HCT116 (cell line): ENCODE measurements at regions not wholly inside any gene's neighbourhood (a gene's known extent, or its start where the extent isn't known, plus 50 kb on each side); places are given as distances from the start of the nearest gene placed in this dataset.

Experiments used
- CTCF ChIP-seq, 3 experiments: fragments of 200-600 bp in 1 of 3; sonication (generic) in 1 of 3; IDR thresholded peaks in 2 of 3; conservative IDR thresholded peaks in 1 of 3; 2 replicates each; pipeline ENCODE4 v1.5.1; 2012 to 2017; ENCODE audit warnings: low read depth in 2 of 3, low read length in 2 of 3, antibody characterized with exemption in 1 of 3, borderline replicate concordance in 1 of 3, control low read depth in 1 of 3, mild to moderate bottlenecking in 1 of 3, mixed read lengths in 1 of 3, mixed run types in 1 of 3, moderate library complexity in 1 of 3; ENCODE audit not compliant: insufficient read depth in 1 of 3
- MAX ChIP-seq: IDR thresholded peaks from 2 replicates; pipeline ENCODE4 v1.6.1; 2012
- POLR2A ChIP-seq: IDR thresholded peaks from 2 replicates; pipeline ENCODE4 v1.7.0; 2011; ENCODE audit warnings: borderline replicate concordance; ENCODE audit not compliant: insufficient read depth, insufficient read length; ENCODE audit errors: extremely low read depth
- POLR2AphosphoS5 ChIP-seq: IDR thresholded peaks from 2 replicates; pipeline ENCODE4 v1.6.1; 2011; ENCODE audit warnings: mild to moderate bottlenecking, low read depth, low read length, moderate library complexity
- YY1 ChIP-seq: IDR thresholded peaks from 2 replicates; pipeline ENCODE4 v1.6.1; 2011; ENCODE audit warnings: low read length, low read depth, moderate library complexity, mild to moderate bottlenecking; ENCODE audit not compliant: insufficient replicate concordance; ENCODE audit errors: extremely low read depth
- ZNF274 ChIP-seq: fragments of 200-500 bp; sonication (Bioruptor generic); IDR thresholded peaks from 2 replicates; pipeline ENCODE4 v1.6.1; 2014; ENCODE audit warnings: mild to moderate bottlenecking, low read depth, low read length, inconsistent platforms

GRCh38 chrY:12421788-12422124 is 279.3 kb upstream of the USP9Y start:
- TF ChIP-seq YY1 (no peak), MAX (no peak), CTCF (IDR thresholded peaks at IDR 0.05 in 2 of 3, conservative IDR thresholded peaks at IDR 0.05 in 1 of 3; ENCODE audit: borderline replicate concordance in 1 of 3, insufficient read depth in 1 of 3, low read depth in 2 of 3, low read length in 2 of 3) (no peak), POLR2A (no peak), POLR2AphosphoS5 (no peak), ZNF274 (no peak)
